ENCODE measurements at regions not wholly inside any gene's neighbourhood (a gene's known extent, or its start where the extent isn't known, plus 50 kb on each side); places are given as distances from the start of the nearest gene placed in this dataset.

- Mint-ChIP-seq H3K4me3 (no peak overlapping the region), H3K27ac (no peak overlapping the region), H3K27me3 (ENCODE audit: low read depth) (no peaks in the 10 kb centered on the region), H3K4me1 (ENCODE audit: low read depth) (no peaks in the 10 kb centered on the region), H3K9me3 (peaks cover 2% of the 10 kb centered on the region in 2 donors), H3K36me3 (ENCODE audit: insufficient read depth in 2 of 2) (no peaks in the 10 kb centered on the region)
- no peak for DNase-seq
- ATAC-seq (replicated peaks in 1 of 2): no peak
Observed at GRCh38 chr16:5979905-5980550, 882.4 kb upstream of the EEF2KMT start.

GRCh38 chr16:5977329-5977728, 879.7 kb upstream of the EEF2KMT start:
- ATAC-seq (replicated peaks in 1 of 2): no peak
- Mint-ChIP-seq H3K9me3 (peaks cover 0 to 2% of the 10 kb centered on the region in 2 donors), H3K4me3 (no peak overlapping the region), H3K36me3 (ENCODE audit: insufficient read depth in 2 of 2) (no peaks in the 10 kb centered on the region), H3K27me3 (ENCODE audit: low read depth) (no peaks in the 10 kb centered on the region), H3K27ac (no peak overlapping the region), H3K4me1 (ENCODE audit: low read depth) (no peaks in the 10 kb centered on the region)
- DNase-seq: no peak

GRCh38 chr16:5972747-5973146, 875.2 kb upstream of the EEF2KMT start:
- Mint-ChIP-seq H3K9me3 (peaks cover 7 to 12% of the 10 kb centered on the region in 2 donors), H3K27me3 (ENCODE audit: low read depth) (no peaks in the 10 kb centered on the region), H3K4me1 (ENCODE audit: low read depth) (no peaks in the 10 kb centered on the region), H3K4me3 (no peak overlapping the region), H3K27ac (no peak overlapping the region), H3K36me3 (ENCODE audit: insufficient read depth in 2 of 2) (peaks cover 0 to 2% of the 10 kb centered on the region in 2 donors)
- ATAC-seq (replicated peaks in 1 of 2): no peak
- DNase-seq: no peak

- Mint-ChIP-seq H3K27me3 (ENCODE audit: low read depth) (no peaks in the 10 kb centered on the region), H3K36me3 (ENCODE audit: insufficient read depth in 2 of 2) (peaks cover 0 to 2% of the 10 kb centered on the region in 2 donors), H3K9me3 (peaks cover 7 to 15% of the 10 kb centered on the region in 2 donors), H3K4me1 (ENCODE audit: low read depth) (no peaks in the 10 kb centered on the region), H3K27ac (no peak overlapping the region), H3K4me3 (no peak overlapping the region)
- no peak for DNase-seq
- no peak for ATAC-seq (replicated peaks in 1 of 2)
Observed at GRCh38 chr16:5971924-5972323, 874.3 kb upstream of the EEF2KMT start.

GRCh38 chr16:5971106-5971505, 873.5 kb upstream of the EEF2KMT start:
- DNase-seq (no peak), ATAC-seq (replicated peaks in 1 of 2) (no peak)
- Mint-ChIP-seq H3K9me3 (peaks cover 9 to 15% of the 10 kb centered on the region in 2 donors), H3K27ac (no peak overlapping the region), H3K4me3 (no peak overlapping the region), H3K36me3 (ENCODE audit: insufficient read depth in 2 of 2) (peaks cover 0 to 2% of the 10 kb centered on the region in 2 donors), H3K4me1 (ENCODE audit: low read depth) (no peaks in the 10 kb centered on the region), H3K27me3 (ENCODE audit: low read depth) (no peaks in the 10 kb centered on the region)

- no peaks in the 10 kb centered on the region for H3K27me3 Mint-ChIP-seq (ENCODE audit: low read depth)
- no peak overlapping the region for H3K4me3 Mint-ChIP-seq
- H3K9me3 Mint-ChIP-seq: peaks cover 5 to 20% of the 10 kb centered on the region in 2 donors
Observed at GRCh38 chr16:5966004-5966403, 868.4 kb upstream of the EEF2KMT start.

GRCh38 chr16:5965321-5965720, 867.7 kb upstream of the EEF2KMT start:
- ATAC-seq (replicated peaks in 1 of 2): no peak
- Mint-ChIP-seq H3K4me1 (ENCODE audit: low read depth) (no peaks in the 10 kb centered on the region), H3K36me3 (ENCODE audit: insufficient read depth in 2 of 2) (peaks cover 0 to 2% of the 10 kb centered on the region in 2 donors), H3K27ac (no peak overlapping the region), H3K4me3 (no peak overlapping the region), H3K9me3 (peaks cover 2 to 19% of the 10 kb centered on the region in 2 donors), H3K27me3 (ENCODE audit: low read depth) (no peaks in the 10 kb centered on the region)
- DNase-seq: no peak

More at GRCh38 chr16:5966004-5966403, 868.4 kb upstream of the EEF2KMT start:
- Mint-ChIP-seq H3K36me3 (ENCODE audit: insufficient read depth in 2 of 2) (peaks cover 0 to 2% of the 10 kb centered on the region in 2 donors), H3K27ac (no peak overlapping the region), H3K4me1 (ENCODE audit: low read depth) (no peaks in the 10 kb centered on the region)
- DNase-seq: no peak
- no peak for ATAC-seq (replicated peaks in 1 of 2)

GRCh38 chr16:5951486-5951885, 853.9 kb upstream of the EEF2KMT start:
- peaks cover 7 to 8% of the 10 kb centered on the region in 2 donors for H3K9me3 Mint-ChIP-seq
- H3K36me3 Mint-ChIP-seq (ENCODE audit: insufficient read depth in 2 of 2): no peaks in the 10 kb centered on the region
- no peaks in the 10 kb centered on the region for H3K4me1 Mint-ChIP-seq (ENCODE audit: low read depth)
- no peaks in the 10 kb centered on the region for H3K27me3 Mint-ChIP-seq (ENCODE audit: low read depth)
- no peak for DNase-seq
- H3K27ac Mint-ChIP-seq: no peak overlapping the region
- no peak overlapping the region for H3K4me3 Mint-ChIP-seq
- ATAC-seq (replicated peaks in 1 of 2): no peak

GRCh38 chr16:5944971-5945370, 847.4 kb upstream of the EEF2KMT start:
- H3K4me3 Mint-ChIP-seq: no peak overlapping the region
- no peaks in the 10 kb centered on the region for H3K4me1 Mint-ChIP-seq (ENCODE audit: low read depth)
- peaks cover 16 to 19% of the 10 kb centered on the region in 2 donors for H3K9me3 Mint-ChIP-seq
- DNase-seq (no peak), ATAC-seq (replicated peaks in 1 of 2) (no peak)
- H3K36me3 Mint-ChIP-seq (ENCODE audit: insufficient read depth in 2 of 2): peaks cover 1 to 3% of the 10 kb centered on the region in 2 donors
- no peaks in the 10 kb centered on the region for H3K27me3 Mint-ChIP-seq (ENCODE audit: low read depth)
- no peak overlapping the region for H3K27ac Mint-ChIP-seq

- no peaks in the 10 kb centered on the region for H3K27me3 Mint-ChIP-seq (ENCODE audit: low read depth)
- no peaks in the 10 kb centered on the region for H3K4me1 Mint-ChIP-seq (ENCODE audit: low read depth)
- H3K27ac Mint-ChIP-seq: no peak overlapping the region
- peaks cover 15 to 17% of the 10 kb centered on the region in 2 donors for H3K9me3 Mint-ChIP-seq
- H3K36me3 Mint-ChIP-seq (ENCODE audit: insufficient read depth in 2 of 2): peaks cover 1 to 7% of the 10 kb centered on the region in 2 donors
- no peak overlapping the region for H3K4me3 Mint-ChIP-seq
- ATAC-seq (replicated peaks in 1 of 2) (no peak), DNase-seq (no peak)
Observed at GRCh38 chr16:5938607-5939006, 841.0 kb upstream of the EEF2KMT start.

GRCh38 chr16:5932906-5933305, 835.3 kb upstream of the EEF2KMT start:
- Mint-ChIP-seq H3K4me3 (no peak overlapping the region), H3K9me3 (peaks cover 11 to 24% of the 10 kb centered on the region in 2 donors), H3K4me1 (ENCODE audit: low read depth) (no peaks in the 10 kb centered on the region), H3K27me3 (ENCODE audit: low read depth) (no peaks in the 10 kb centered on the region), H3K36me3 (ENCODE audit: insufficient read depth in 2 of 2) (peaks cover 2 to 4% of the 10 kb centered on the region in 2 donors), H3K27ac (no peak overlapping the region)
- ATAC-seq (replicated peaks in 1 of 2): no peak
- no peak for DNase-seq

GRCh38 chr16:5928476-5929065, 831.0 kb upstream of the EEF2KMT start:
- Mint-ChIP-seq H3K27ac (no peak overlapping the region), H3K4me1 (ENCODE audit: low read depth) (no peaks in the 10 kb centered on the region), H3K36me3 (ENCODE audit: insufficient read depth in 2 of 2) (peaks cover 0 to 2% of the 10 kb centered on the region in 2 donors), H3K4me3 (no peak overlapping the region), H3K27me3 (ENCODE audit: low read depth) (no peaks in the 10 kb centered on the region), H3K9me3 (peaks cover 4 to 16% of the 10 kb centered on the region in 2 donors)
- no peak for DNase-seq
- no peak for ATAC-seq (replicated peaks in 1 of 2)

- Mint-ChIP-seq H3K9me3 (peaks cover 0 to 13% of the 10 kb centered on the region in 2 donors), H3K27ac (no peak overlapping the region), H3K4me1 (ENCODE audit: low read depth) (no peaks in the 10 kb centered on the region), H3K27me3 (ENCODE audit: low read depth) (no peaks in the 10 kb centered on the region), H3K4me3 (no peak overlapping the region), H3K36me3 (ENCODE audit: insufficient read depth in 2 of 2) (no peaks in the 10 kb centered on the region)
- DNase-seq (no peak), ATAC-seq (replicated peaks in 1 of 2) (no peak)
Observed at GRCh38 chr16:5925850-5926249, 828.3 kb upstream of the EEF2KMT start.

GRCh38 chr16:5922686-5923085, 825.1 kb upstream of the EEF2KMT start:
- Mint-ChIP-seq H3K4me3 (no peak overlapping the region), H3K27me3 (ENCODE audit: low read depth) (no peaks in the 10 kb centered on the region), H3K36me3 (ENCODE audit: insufficient read depth in 2 of 2) (peaks cover 0 to 3% of the 10 kb centered on the region in 2 donors), H3K9me3 (peaks cover 2 to 12% of the 10 kb centered on the region in 2 donors), H3K4me1 (ENCODE audit: low read depth) (no peaks in the 10 kb centered on the region), H3K27ac (no peak overlapping the region)
- ATAC-seq (replicated peaks in 1 of 2) (no peak), DNase-seq (no peak)
